Mucosa of rectum (tissue), 2 donors: ENCODE measurements at regions not wholly inside any gene's neighbourhood (a gene's known extent, or its start where the extent isn't known, plus 50 kb on each side); places are given as distances from the start of the nearest gene placed in this dataset.

Source experiments
- H3K27ac ChIP-seq, 2 donors: one replicate each; pipeline ENCODE4 v1.7.0; 2013; ENCODE audit warnings: inconsistent platforms in 2 of 2, low read depth in 2 of 2, low read length in 2 of 2
- H3K27me3 ChIP-seq, 2 donors: one replicate each; pipeline ENCODE4 v1.7.0; 2013; ENCODE audit warnings: low read length in 2 of 2; ENCODE audit not compliant: control insufficient read depth in 2 of 2, insufficient read depth in 2 of 2
- H3K36me3 ChIP-seq, 2 donors: one replicate each; pipeline ENCODE4 v1.7.0; 2013; ENCODE audit warnings: low read length in 2 of 2; ENCODE audit not compliant: control insufficient read depth in 2 of 2, insufficient read depth in 2 of 2
- H3K4me1 ChIP-seq, 2 donors: one replicate each; pipeline ENCODE4 v1.7.0; 2013; ENCODE audit warnings: low read length in 2 of 2, mild to moderate bottlenecking in 1 of 2; ENCODE audit not compliant: control insufficient read depth in 2 of 2, insufficient read depth in 2 of 2
- H3K4me3 ChIP-seq, 2 donors: one replicate each; pipeline ENCODE4 v1.7.0; 2013; ENCODE audit warnings: low read length in 2 of 2
- H3K9ac ChIP-seq, 2 donors: one replicate each; pipeline ENCODE4 v1.7.0; 2013; ENCODE audit warnings: low read length in 2 of 2, low read depth in 1 of 2, mild to moderate bottlenecking in 1 of 2
- H3K9me3 ChIP-seq, 2 donors: one replicate each; pipeline ENCODE4 v1.7.0; 2013; ENCODE audit warnings: low read length in 2 of 2; ENCODE audit not compliant: control insufficient read depth in 2 of 2
- donor health status: healthy.
- donor health status: Normal muscosa, but diverticular disease.

- H3K9me3 ChIP-seq: no peaks in the 10 kb centered on the region
- no peaks in the 10 kb centered on the region for H3K4me1 ChIP-seq
- no peaks in the 10 kb centered on the region for H3K36me3 ChIP-seq
- H3K9ac ChIP-seq: no peak overlapping the region
- H3K4me3 ChIP-seq: no peak overlapping the region
- no peaks in the 10 kb centered on the region for H3K27me3 ChIP-seq
- H3K27ac ChIP-seq: no peak overlapping the region
These were observed 449.6 kb upstream of the TGFBR2 start for GRCh38 chr3:30156586-30157498.

DNA sequence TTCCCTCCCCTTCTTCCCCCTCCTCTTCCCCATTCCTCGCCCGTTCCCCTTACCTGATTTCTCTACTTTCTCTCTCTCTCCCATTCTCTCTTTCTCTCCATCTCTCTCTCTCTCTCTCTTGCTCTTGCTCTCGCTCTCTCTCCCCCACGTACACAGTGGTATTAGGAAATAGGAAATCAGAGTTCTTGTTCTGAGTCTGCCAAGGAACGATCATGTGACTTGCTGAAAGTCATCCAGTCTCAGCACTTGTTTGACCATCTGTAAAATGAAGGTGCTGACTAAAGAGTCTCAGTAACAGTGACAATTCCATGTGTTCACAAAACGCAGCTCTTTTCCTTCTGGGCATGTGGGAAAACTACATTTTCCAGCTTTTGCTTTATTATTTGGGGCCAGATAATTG is 445.0 kb upstream of the TGFBR2 start:
- no peak overlapping the region for H3K27ac ChIP-seq
- no peaks in the 10 kb centered on the region for H3K36me3 ChIP-seq
- H3K4me1 ChIP-seq: no peaks in the 10 kb centered on the region
- no peak overlapping the region for H3K4me3 ChIP-seq
- peaks cover 0 to 2% of the 10 kb centered on the region in 2 donors for H3K9me3 ChIP-seq
- H3K9ac ChIP-seq: no peak overlapping the region
- H3K27me3 ChIP-seq: no peaks in the 10 kb centered on the region

- Histone ChIP-seq H3K27ac (no peak overlapping the region), H3K4me3 (no peak overlapping the region), H3K4me1 (no peaks in the 10 kb centered on the region), H3K27me3 (no peaks in the 10 kb centered on the region), H3K36me3 (no peaks in the 10 kb centered on the region), H3K9me3 (peaks cover 0 to 2% of the 10 kb centered on the region in 2 donors), H3K9ac (no peak overlapping the region)
These were observed 443.8 kb upstream of the TGFBR2 start for GRCh38 chr3:30162579-30162978.

DNA sequence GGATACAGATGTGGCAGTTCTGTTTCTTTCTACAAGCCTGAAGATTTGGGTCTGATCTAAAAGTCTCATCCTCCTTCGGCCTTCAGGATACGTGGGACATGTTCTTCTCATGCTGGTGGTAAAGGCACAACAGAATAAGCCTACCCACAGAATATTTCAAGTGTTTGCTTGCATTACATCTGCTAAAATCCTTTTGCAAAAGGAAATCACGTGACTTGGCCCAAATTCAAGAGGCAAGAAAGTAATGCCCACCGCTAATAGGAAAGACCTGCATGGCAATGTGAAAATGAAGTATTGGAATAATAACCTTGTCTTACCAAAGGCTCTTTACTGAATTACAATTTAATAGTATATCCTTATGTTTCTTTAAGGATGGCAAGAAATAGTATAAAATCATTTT is 439.9 kb upstream of the TGFBR2 start:
- Histone ChIP-seq H3K4me1 (no peaks in the 10 kb centered on the region), H3K9ac (no peak overlapping the region), H3K9me3 (peaks cover 0 to 2% of the 10 kb centered on the region in 2 donors), H3K36me3 (no peaks in the 10 kb centered on the region), H3K27ac (no peak overlapping the region), H3K27me3 (no peaks in the 10 kb centered on the region), H3K4me3 (no peak overlapping the region)

DNA sequence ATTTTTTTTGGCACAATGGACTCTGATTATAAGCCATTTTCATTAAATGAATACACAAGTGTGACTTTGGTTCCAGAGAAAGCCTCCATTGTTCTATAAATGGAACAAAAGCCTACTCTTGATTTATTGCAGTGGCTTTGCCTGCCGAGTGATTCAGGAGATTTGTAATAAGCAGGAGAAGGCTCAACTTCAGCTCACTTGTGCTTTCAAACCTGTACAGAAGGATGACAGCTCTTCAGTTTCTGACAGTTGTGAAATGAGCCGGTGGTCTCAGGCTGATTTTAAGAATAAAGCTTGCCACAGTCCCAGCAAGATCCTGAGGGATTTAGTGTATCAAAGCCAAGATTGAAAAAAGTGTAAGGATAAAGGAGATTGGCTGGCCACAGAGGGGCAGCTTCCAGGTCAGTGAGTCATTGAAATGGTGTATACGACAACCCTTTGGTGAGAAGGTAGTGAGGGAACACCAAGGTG is 438.8 kb upstream of the TGFBR2 start:
- H3K9ac ChIP-seq: no peak overlapping the region
- H3K9me3 ChIP-seq: peaks cover 0 to 2% of the 10 kb centered on the region in 2 donors
- no peaks in the 10 kb centered on the region for H3K27me3 ChIP-seq
- H3K4me1 ChIP-seq: no peaks in the 10 kb centered on the region
- H3K4me3 ChIP-seq: no peak overlapping the region
- no peaks in the 10 kb centered on the region for H3K36me3 ChIP-seq
- H3K27ac ChIP-seq: no peak overlapping the region

DNA sequence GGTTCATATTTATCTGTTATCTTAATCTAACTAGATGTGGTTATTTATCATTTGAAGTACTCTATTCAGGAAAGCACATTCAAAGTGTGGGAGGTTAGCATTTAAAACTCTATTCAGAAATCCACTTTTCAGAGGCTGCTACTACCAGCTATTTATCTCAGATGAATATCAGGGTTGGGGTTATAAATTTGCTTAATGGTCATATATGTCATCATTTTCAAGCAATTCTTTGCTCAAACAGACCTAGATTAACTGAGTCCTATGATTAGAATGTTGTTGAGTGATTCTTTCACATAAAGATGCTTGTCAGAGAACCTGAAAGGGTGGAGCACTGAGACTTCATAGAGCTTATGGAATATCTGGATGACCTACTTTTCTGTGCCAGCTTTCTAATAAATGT is 436.9 kb upstream of the TGFBR2 start:
- H3K4me1 ChIP-seq: no peaks in the 10 kb centered on the region
- no peak overlapping the region for H3K4me3 ChIP-seq
- H3K36me3 ChIP-seq: no peaks in the 10 kb centered on the region
- H3K27ac ChIP-seq: no peak overlapping the region
- H3K27me3 ChIP-seq: no peaks in the 10 kb centered on the region
- H3K9ac ChIP-seq: no peak overlapping the region
- peaks cover 0 to 2% of the 10 kb centered on the region in 2 donors for H3K9me3 ChIP-seq

DNA sequence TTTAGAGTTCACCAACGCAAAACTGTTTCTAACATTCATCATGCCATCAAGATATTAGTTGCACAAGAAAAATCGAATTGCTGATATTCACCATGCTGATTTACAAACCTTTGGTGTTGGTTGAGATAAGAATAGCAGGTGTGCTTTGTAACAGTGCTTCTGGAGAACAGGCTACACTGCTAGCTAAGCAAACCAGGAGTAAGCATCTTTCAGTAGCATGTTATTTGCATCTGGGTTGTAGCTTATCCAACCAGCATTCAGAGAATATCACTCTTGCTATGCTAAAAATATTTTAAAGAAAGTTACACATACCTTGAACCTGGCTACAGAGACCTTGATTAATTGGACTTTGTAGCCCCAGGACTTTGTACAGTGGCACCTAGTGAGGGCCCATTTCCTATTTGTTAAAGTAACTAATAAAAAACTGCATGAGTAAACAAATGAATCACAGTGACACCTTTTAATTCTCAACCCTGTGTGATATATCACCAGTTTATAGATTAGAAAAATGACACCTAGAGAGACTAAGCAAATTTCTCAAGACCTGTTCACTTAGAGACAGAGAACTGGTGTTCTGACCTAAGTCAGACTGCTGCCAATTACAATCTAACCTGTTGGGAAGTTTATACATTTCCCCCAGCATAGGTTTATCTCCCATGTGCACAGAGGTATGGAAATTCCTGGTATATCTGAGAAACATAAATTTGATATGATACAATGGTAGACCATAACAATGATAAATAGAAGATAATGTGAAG is 435.5 kb upstream of the TGFBR2 start:
- no peak overlapping the region for H3K9ac ChIP-seq
- H3K27me3 ChIP-seq: no peaks in the 10 kb centered on the region
- peaks cover 0 to under 1% of the 10 kb centered on the region in 2 donors for H3K9me3 ChIP-seq
- no peak overlapping the region for H3K27ac ChIP-seq
- no peaks in the 10 kb centered on the region for H3K4me1 ChIP-seq
- H3K4me3 ChIP-seq: no peak overlapping the region
- no peaks in the 10 kb centered on the region for H3K36me3 ChIP-seq

DNA sequence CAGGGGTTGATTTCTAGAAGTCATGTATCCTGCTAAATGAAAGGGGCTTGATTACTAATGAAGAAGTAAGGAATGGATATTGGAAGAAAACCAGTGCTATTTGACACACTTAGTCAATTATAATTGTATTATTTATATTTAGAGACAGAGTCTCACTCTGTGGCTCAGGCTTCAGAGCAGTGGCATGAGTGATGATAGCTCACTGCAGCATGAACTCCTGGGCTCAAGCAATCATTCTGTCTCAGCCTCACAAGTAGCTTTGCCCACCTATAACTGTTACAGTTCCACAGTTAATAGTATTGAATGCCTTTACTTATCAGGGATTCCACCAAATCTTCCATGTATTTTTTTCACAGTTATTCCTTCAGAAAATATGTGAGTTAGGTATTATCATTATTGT is 432.0 kb upstream of the TGFBR2 start:
- no peak overlapping the region for H3K27ac ChIP-seq
- H3K4me1 ChIP-seq: no peaks in the 10 kb centered on the region
- H3K27me3 ChIP-seq: no peaks in the 10 kb centered on the region
- no peak overlapping the region for H3K4me3 ChIP-seq
- no peaks in the 10 kb centered on the region for H3K36me3 ChIP-seq
- H3K9me3 ChIP-seq: no peaks in the 10 kb centered on the region
- no peak overlapping the region for H3K9ac ChIP-seq

DNA sequence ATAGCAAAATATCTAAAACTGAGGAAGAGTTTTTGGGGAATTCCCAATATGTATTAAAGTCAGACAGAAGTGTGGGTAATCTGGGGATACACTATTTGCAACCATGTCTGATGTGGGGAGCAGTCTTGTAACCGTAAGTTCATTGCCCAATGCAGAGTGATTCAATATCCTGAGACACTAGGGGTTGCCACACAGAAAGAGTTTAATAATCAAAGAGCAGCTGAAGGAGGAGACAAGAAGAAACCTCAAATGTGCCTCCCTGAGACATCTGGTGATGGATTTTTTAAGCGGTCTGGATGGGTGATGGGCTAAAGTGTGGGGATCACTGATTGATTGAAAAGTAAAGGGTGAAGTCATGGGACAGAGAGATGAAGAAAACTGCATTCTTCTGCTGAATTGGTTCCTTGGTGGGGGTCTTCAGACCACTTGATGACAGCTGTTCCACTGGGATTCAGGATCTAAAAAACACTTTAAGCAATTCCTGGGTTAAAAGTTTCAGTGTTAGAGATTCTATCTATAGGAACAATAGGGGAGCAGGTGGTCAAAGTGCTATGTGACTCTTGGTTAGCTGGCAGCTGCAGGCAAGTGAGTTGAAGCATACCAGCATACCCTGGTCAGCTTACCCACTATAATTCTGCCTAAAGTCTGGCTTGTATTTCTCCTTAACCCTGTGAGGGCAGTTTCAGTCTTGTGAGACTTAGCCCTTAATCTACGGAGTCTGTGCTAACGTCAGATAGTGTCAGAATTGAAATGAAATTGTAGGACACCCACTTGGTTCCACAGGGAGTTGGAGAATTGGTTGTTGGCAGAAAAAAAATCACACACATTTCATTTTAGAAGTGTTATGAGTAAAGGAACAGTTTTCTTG is 425.9 kb upstream of the TGFBR2 start:
- Histone ChIP-seq H3K36me3 (no peaks in the 10 kb centered on the region), H3K4me1 (no peaks in the 10 kb centered on the region), H3K27me3 (no peaks in the 10 kb centered on the region), H3K27ac (no peak overlapping the region), H3K4me3 (no peak overlapping the region), H3K9ac (no peak overlapping the region), H3K9me3 (no peaks in the 10 kb centered on the region)

GRCh38 chr3:30181178-30181465 is 425.3 kb upstream of the TGFBR2 start:
- Histone ChIP-seq H3K9me3 (no peaks in the 10 kb centered on the region), H3K4me3 (no peak overlapping the region), H3K9ac (no peak overlapping the region), H3K36me3 (no peaks in the 10 kb centered on the region), H3K27me3 (no peaks in the 10 kb centered on the region), H3K4me1 (no peaks in the 10 kb centered on the region), H3K27ac (no peak overlapping the region)
